ENCODE measurements at regions not wholly inside any gene's neighbourhood (a gene's known extent, or its start where the extent isn't known, plus 50 kb on each side); places are given as distances from the start of the nearest gene placed in this dataset.

DNA sequence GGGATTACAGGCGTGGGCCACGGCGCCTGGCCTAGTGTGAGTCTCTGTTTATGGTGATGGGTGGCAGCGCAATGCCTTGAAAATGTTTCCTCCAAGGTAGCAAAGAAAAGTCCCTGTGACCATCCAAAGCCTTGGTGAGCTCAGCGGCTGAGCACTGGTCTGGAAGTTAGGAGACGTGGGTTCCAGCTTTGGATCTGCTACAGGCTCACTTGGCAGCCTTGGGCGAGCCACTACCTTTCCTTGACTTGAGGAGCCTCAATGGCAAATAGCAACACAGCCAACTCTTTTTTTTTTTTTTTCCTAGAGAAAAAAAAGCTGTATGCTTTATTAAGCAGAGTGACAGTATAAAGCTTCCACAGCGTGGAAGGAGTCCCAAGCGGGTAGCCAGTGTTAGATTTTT lies 61.3 kb upstream of the RASD2 start:
- no peak for DNase-seq
- no peak overlapping the region for H3K4me3 ChIP-seq
- peak overlapping the region in 1 of 5 donors; percentile 82 for H3K27ac ChIP-seq
- intact Hi-C loops (cut with DNase I) = no loop called here
- 85 to 86% (median 85%) methylated on average over 9 of the region's 9 CpGs for WGBS, 4 donors
- peaks cover 6 to 34% of the 10 kb centered on the region in 2 donors for H3K4me1 ChIP-seq (replicated peaks in 1 of 2)
- no peaks in the 10 kb centered on the region for H3K9me3 ChIP-seq (replicated peaks in 1 of 3)
- TF ChIP-seq POLR2A (IDR thresholded peaks at IDR 0.05) = no peak
- TF ChIP-seq CTCF (IDR thresholded peaks at IDR 0.05) = no peak
- no peaks in the 10 kb centered on the region for H3K36me3 ChIP-seq (replicated peaks in 1 of 2)
- H3K27me3 ChIP-seq = no peaks in the 10 kb centered on the region

GRCh38 chr22:35479985-35480550 lies 60.6 kb upstream of the RASD2 start:
- H3K27me3 ChIP-seq = no peaks in the 10 kb centered on the region
- intact Hi-C loops (cut with DNase I) = no loop called here
- WGBS, 4 donors = 51 to 85% (median 53%) methylated on average over 4 to 13 of the region's 13 CpGs
- no peaks in the 10 kb centered on the region for H3K9me3 ChIP-seq (replicated peaks in 1 of 3)
- no peaks in the 10 kb centered on the region for H3K36me3 ChIP-seq (replicated peaks in 1 of 2)
- peak; percentile 40 to 81 (median 68) for DNase-seq
- TF ChIP-seq POLR2A (IDR thresholded peaks at IDR 0.05) = no peak
- TF ChIP-seq CTCF (IDR thresholded peaks at IDR 0.05) = no peak
- H3K4me3 ChIP-seq = no peak overlapping the region
- peak overlapping the region in 3 of 5 donors; percentile 5 to 82 (median 77) for H3K27ac ChIP-seq
- H3K4me1 ChIP-seq (replicated peaks in 1 of 2) = peaks cover 6 to 34% of the 10 kb centered on the region in 2 donors

GRCh38 chr22:35480627-35481550 lies 59.7 kb upstream of the RASD2 start:
- Histone ChIP-seq H3K27me3 (no peaks in the 10 kb centered on the region), H3K36me3 (replicated peaks in 1 of 2) (no peaks in the 10 kb centered on the region), H3K9me3 (replicated peaks in 1 of 3) (no peaks in the 10 kb centered on the region), H3K4me1 (replicated peaks in 1 of 2) (peaks cover 6 to 34% of the 10 kb centered on the region in 2 donors), H3K4me3 (no peak overlapping the region), H3K27ac (peak overlapping the region in 3 of 5 donors; percentile 5 to 82 (median 77))
- TF ChIP-seq POLR2A (IDR thresholded peaks at IDR 0.05) (no peak), CTCF (IDR thresholded peaks at IDR 0.05) (no peak)
- DNase-seq = peak in 2 of 7 donors; percentile 32 to 68
- 56 to 65% (median 63%) methylated on average over 17 to 22 of the region's 22 CpGs for WGBS, 4 donors
- intact Hi-C loops (cut with DNase I) = no loop called here

- DNase-seq = no peak
- H3K4me1 ChIP-seq (replicated peaks in 1 of 2) = peaks cover 6 to 34% of the 10 kb centered on the region in 2 donors
- no peaks in the 10 kb centered on the region for H3K36me3 ChIP-seq (replicated peaks in 1 of 2)
- intact Hi-C loops (cut with DNase I) = no loop called here
- WGBS, 4 donors = 93 to 96% (median 95%) methylated on average over 5 of the region's 5 CpGs
- H3K9me3 ChIP-seq (replicated peaks in 1 of 3) = no peaks in the 10 kb centered on the region
- no peaks in the 10 kb centered on the region for H3K27me3 ChIP-seq
- H3K27ac ChIP-seq = no peak overlapping the region
- TF ChIP-seq CTCF (IDR thresholded peaks at IDR 0.05) = no peak
- TF ChIP-seq POLR2A (IDR thresholded peaks at IDR 0.05) = no peak
- H3K4me3 ChIP-seq = no peak overlapping the region
Measured at GRCh38 chr22:35482311-35482710, 58.3 kb upstream of the RASD2 start.

Measured in adrenal gland (tissue), 9 donors.